SJSA1 (cell line): ENCODE measurements at regions not wholly inside any gene's neighbourhood (a gene's known extent, or its start where the extent isn't known, plus 50 kb on each side); places are given as distances from the start of the nearest gene placed in this dataset.

ENCODE experiments used
- DNase-seq, 2 experiments: peaks; one replicate each; pipeline ENCODE4 v3.0.0-alpha.2; 2015 to 2020; ENCODE audit warnings: low spot score in 2 of 2, low read depth in 1 of 2
- H3K27ac ChIP-seq: fragments of 250-450 bp; sonication (Bioruptor Pico); 2 replicates; pipeline ENCODE4 v1.5.1; 2020; ENCODE audit warnings: mild to moderate bottlenecking, moderate library complexity
- H3K27me3 ChIP-seq: fragments of 250-450 bp; sonication (Bioruptor Pico); replicated peaks from 2 replicates; pipeline ENCODE4 v1.5.1; 2020; ENCODE audit warnings: mild to moderate bottlenecking, moderate library complexity
- H3K36me3 ChIP-seq: fragments of 250-450 bp; sonication (Bioruptor Pico); 2 replicates; pipeline ENCODE4 v1.5.1; 2020; ENCODE audit warnings: mild to moderate bottlenecking
- H3K4me1 ChIP-seq: fragments of 250-450 bp; sonication (Bioruptor Pico); replicated peaks from 2 replicates; pipeline ENCODE4 v1.6.1; 2021; ENCODE audit warnings: mild to moderate bottlenecking
- H3K4me3 ChIP-seq: fragments of 250-450 bp; sonication (Bioruptor Pico); 2 replicates; pipeline ENCODE4 v1.5.1; 2020; ENCODE audit warnings: mild to moderate bottlenecking
- H3K9me3 ChIP-seq: fragments of 250-450 bp; sonication (Bioruptor Pico); replicated peaks from 2 replicates; pipeline ENCODE4 v1.5.1; 2020; ENCODE audit warnings: mild to moderate bottlenecking

- DNase-seq: no peak
- Histone ChIP-seq H3K9me3 (no peaks in the 10 kb centered on the region), H3K36me3 (no peaks in the 10 kb centered on the region), H3K4me3 (no peak overlapping the region), H3K27me3 (no peaks in the 10 kb centered on the region), H3K4me1 (peaks cover 11% of the 10 kb centered on the region), H3K27ac (no peak overlapping the region)
Measured at GRCh38 chr18:56407646-56408180, 230.7 kb downstream of the TXNL1 start.

GRCh38 chr18:56402872-56403516, 235.4 kb downstream of the TXNL1 start:
- H3K36me3 ChIP-seq: no peaks in the 10 kb centered on the region
- H3K27me3 ChIP-seq: no peaks in the 10 kb centered on the region
- no peak overlapping the region for H3K4me3 ChIP-seq
- H3K9me3 ChIP-seq: no peaks in the 10 kb centered on the region
- peak; percentile 72 to 85 for DNase-seq
- H3K27ac ChIP-seq: peak overlapping the region; percentile 89
- peaks cover 19% of the 10 kb centered on the region for H3K4me1 ChIP-seq

GRCh38 chr18:56393870-56394269, 244.5 kb downstream of the TXNL1 start:
- Histone ChIP-seq H3K4me3 (no peak overlapping the region), H3K36me3 (no peaks in the 10 kb centered on the region), H3K9me3 (no peaks in the 10 kb centered on the region), H3K27me3 (no peaks in the 10 kb centered on the region), H3K27ac (no peak overlapping the region), H3K4me1 (no peaks in the 10 kb centered on the region)
- DNase-seq: no peak

- DNase-seq: no peak
Measured at GRCh38 chr18:56391931-56392590, 246.3 kb downstream of the TXNL1 start.

GRCh38 chr18:56390626-56391025, 247.8 kb downstream of the TXNL1 start:
- Histone ChIP-seq H3K4me1 (no peaks in the 10 kb centered on the region), H3K9me3 (no peaks in the 10 kb centered on the region), H3K27ac (no peak overlapping the region), H3K27me3 (no peaks in the 10 kb centered on the region; the same call in 1 of the 2 replicates), H3K36me3 (no peaks in the 10 kb centered on the region), H3K4me3 (no peak overlapping the region)
- no peak for DNase-seq

More at GRCh38 chr18:56391931-56392590, 246.3 kb downstream of the TXNL1 start:
- no peaks in the 10 kb centered on the region; the same call in 1 of the 2 replicates for H3K27me3 ChIP-seq
- H3K36me3 ChIP-seq: no peaks in the 10 kb centered on the region
- H3K27ac ChIP-seq: no peak overlapping the region
- H3K4me1 ChIP-seq: no peaks in the 10 kb centered on the region
- no peak overlapping the region for H3K4me3 ChIP-seq
- no peaks in the 10 kb centered on the region for H3K9me3 ChIP-seq

- Histone ChIP-seq H3K27me3 (no peaks in the 10 kb centered on the region; the same call in 1 of the 2 replicates), H3K4me1 (no peaks in the 10 kb centered on the region), H3K36me3 (no peaks in the 10 kb centered on the region), H3K4me3 (no peak overlapping the region), H3K27ac (no peak overlapping the region), H3K9me3 (no peaks in the 10 kb centered on the region)
- no peak for DNase-seq
Measured at GRCh38 chr18:56389190-56389589, 249.2 kb downstream of the TXNL1 start.

GRCh38 chr18:56388571-56388970, 249.8 kb downstream of the TXNL1 start:
- H3K27me3 ChIP-seq: no peaks in the 10 kb centered on the region; the same call in 1 of the 2 replicates
- H3K27ac ChIP-seq: no peak overlapping the region
- no peaks in the 10 kb centered on the region for H3K9me3 ChIP-seq
- H3K36me3 ChIP-seq: no peaks in the 10 kb centered on the region
- H3K4me3 ChIP-seq: no peak overlapping the region
- no peak for DNase-seq
- no peaks in the 10 kb centered on the region for H3K4me1 ChIP-seq

- no peak overlapping the region for H3K27ac ChIP-seq
- H3K36me3 ChIP-seq: no peaks in the 10 kb centered on the region
- DNase-seq: no peak
- H3K27me3 ChIP-seq: no peaks in the 10 kb centered on the region; the same call in 1 of the 2 replicates
- no peaks in the 10 kb centered on the region for H3K9me3 ChIP-seq
- H3K4me1 ChIP-seq: no peaks in the 10 kb centered on the region
- no peak overlapping the region for H3K4me3 ChIP-seq
Measured at GRCh38 chr18:56386856-56387255, 251.5 kb downstream of the TXNL1 start.

GRCh38 chr18:56383349-56383748, 255.0 kb downstream of the TXNL1 start:
- H3K4me1 ChIP-seq: peaks cover 3% of the 10 kb centered on the region; the same call in 1 of the 2 replicates
- H3K4me3 ChIP-seq: no peak overlapping the region
- no peak for DNase-seq
- H3K36me3 ChIP-seq: no peaks in the 10 kb centered on the region
- H3K27me3 ChIP-seq: no peaks in the 10 kb centered on the region
- H3K27ac ChIP-seq: no peak overlapping the region
- H3K9me3 ChIP-seq: no peaks in the 10 kb centered on the region

GRCh38 chr18:56382541-56382940, 255.9 kb downstream of the TXNL1 start:
- no peaks in the 10 kb centered on the region for H3K27me3 ChIP-seq
- H3K9me3 ChIP-seq: no peaks in the 10 kb centered on the region
- DNase-seq: no peak
- no peak overlapping the region for H3K4me3 ChIP-seq
- no peaks in the 10 kb centered on the region for H3K36me3 ChIP-seq
- peaks cover 3% of the 10 kb centered on the region; the same call in 1 of the 2 replicates for H3K4me1 ChIP-seq
- no peak overlapping the region for H3K27ac ChIP-seq

- no peaks in the 10 kb centered on the region for H3K27me3 ChIP-seq
- H3K9me3 ChIP-seq: no peaks in the 10 kb centered on the region
- H3K4me3 ChIP-seq: no peak overlapping the region
- peaks cover 3% of the 10 kb centered on the region; the same call in 1 of the 2 replicates for H3K4me1 ChIP-seq
- no peak overlapping the region for H3K27ac ChIP-seq
- no peaks in the 10 kb centered on the region for H3K36me3 ChIP-seq
- no peak for DNase-seq
Measured at GRCh38 chr18:56381196-56381595, 257.2 kb downstream of the TXNL1 start.

- no peak overlapping the region for H3K4me3 ChIP-seq
- no peak overlapping the region for H3K27ac ChIP-seq
- DNase-seq: no peak
- no peaks in the 10 kb centered on the region for H3K9me3 ChIP-seq
- no peaks in the 10 kb centered on the region for H3K36me3 ChIP-seq
- no peaks in the 10 kb centered on the region for H3K27me3 ChIP-seq
- peaks cover 3% of the 10 kb centered on the region; the same call in 1 of the 2 replicates for H3K4me1 ChIP-seq
Measured at GRCh38 chr18:56380685-56381084, 257.7 kb downstream of the TXNL1 start.

GRCh38 chr18:56379256-56379655, 259.1 kb downstream of the TXNL1 start:
- no peak overlapping the region for H3K4me3 ChIP-seq
- H3K27ac ChIP-seq: no peak overlapping the region
- no peak for DNase-seq
- H3K36me3 ChIP-seq: no peaks in the 10 kb centered on the region
- peaks cover 4% of the 10 kb centered on the region for H3K4me1 ChIP-seq
- no peaks in the 10 kb centered on the region for H3K27me3 ChIP-seq
- H3K9me3 ChIP-seq: no peaks in the 10 kb centered on the region

- no peak for DNase-seq
- H3K27ac ChIP-seq: no peak overlapping the region
- H3K4me3 ChIP-seq: no peak overlapping the region
- no peaks in the 10 kb centered on the region for H3K9me3 ChIP-seq
- no peaks in the 10 kb centered on the region for H3K27me3 ChIP-seq
- H3K36me3 ChIP-seq: no peaks in the 10 kb centered on the region
- peaks cover 10% of the 10 kb centered on the region for H3K4me1 ChIP-seq
Measured at GRCh38 chr18:56377231-56377630, 261.2 kb downstream of the TXNL1 start.
